Islet precursor cell (in vitro differentiated cells): ENCODE measurements at regions not wholly inside any gene's neighbourhood (a gene's known extent, or its start where the extent isn't known, plus 50 kb on each side); places are given as distances from the start of the nearest gene placed in this dataset.
"Not testable (repeated sequence)": the region's sequence is repeated elsewhere in the genome, so short reads cannot be mapped to it uniquely, and the experiment has no call there.

Experiments
- DNase-seq: peaks from one replicate; pipeline ENCODE4 v3.0.0-alpha.2; 2018

GRCh38 chr6:67165606-67166005 lies 1458.6 kb upstream of the EYS start:
- no peak for DNase-seq

- DNase-seq, result no peak
Measured at GRCh38 chr6:67160820-67161219, 1453.8 kb upstream of the EYS start.

DNA sequence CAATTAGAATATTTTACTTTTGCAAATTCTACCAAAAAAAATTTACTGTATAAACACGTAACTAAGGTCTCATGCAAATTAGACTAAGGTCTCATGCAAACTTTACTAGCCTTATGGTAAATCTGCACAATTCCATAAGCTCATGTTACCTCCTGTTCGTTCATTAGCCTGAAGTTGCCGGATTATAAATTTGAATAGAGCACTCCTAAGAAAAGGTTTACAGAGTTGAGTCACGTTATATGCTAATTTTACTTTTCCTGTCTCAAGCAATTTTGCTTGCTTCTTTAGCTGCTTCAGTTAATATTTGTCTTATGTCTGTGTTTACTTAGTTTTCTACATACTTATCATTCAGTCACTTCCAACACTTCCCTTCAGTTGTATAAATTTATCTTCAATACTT lies 1434.0 kb upstream of the EYS start:
- DNase-seq, result no peak

- DNase-seq, result no peak
Measured at GRCh38 chr6:67133973-67134372, 1426.9 kb upstream of the EYS start.

GRCh38 chr6:67131827-67132226 lies 1424.8 kb upstream of the EYS start:
- no peak for DNase-seq

DNA sequence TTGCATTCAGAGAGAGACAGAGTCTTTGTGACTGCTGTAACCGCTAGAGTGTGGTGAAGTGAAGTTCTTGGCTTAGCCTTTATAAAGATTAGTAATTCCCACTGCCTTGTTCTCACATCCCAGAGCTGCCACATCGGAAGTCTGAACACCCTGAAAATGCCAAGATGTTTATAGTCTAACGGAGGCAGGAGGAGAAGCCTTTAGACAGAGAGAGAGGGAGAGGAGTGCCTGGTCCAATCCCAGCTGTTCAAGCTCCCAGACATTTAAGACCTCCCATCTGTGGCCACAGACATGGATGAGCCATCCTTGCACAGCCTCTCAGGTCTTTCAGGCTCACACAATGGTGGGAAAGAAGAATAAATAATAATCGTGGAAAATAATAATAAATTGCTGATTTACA lies 1422.8 kb upstream of the EYS start:
- no peak for DNase-seq

DNA sequence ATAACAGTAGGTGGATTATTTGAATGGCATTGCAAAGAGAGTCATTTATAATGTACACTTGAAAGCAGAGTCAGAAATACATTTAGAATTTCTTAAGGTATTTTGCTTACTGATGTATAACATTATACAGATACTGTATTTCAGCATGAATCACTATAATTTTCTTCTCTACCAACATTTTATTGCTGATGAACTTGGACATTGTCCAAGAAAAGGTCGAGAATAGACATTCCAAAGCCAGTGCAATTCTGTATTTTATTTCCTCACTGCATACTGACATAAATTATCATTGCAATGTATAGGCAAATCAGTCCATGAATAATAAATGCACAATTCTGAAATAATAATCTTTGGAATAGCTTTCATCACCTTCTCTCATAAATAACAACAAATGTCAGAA lies 1420.0 kb upstream of the EYS start:
- DNase-seq, result no peak

DNA sequence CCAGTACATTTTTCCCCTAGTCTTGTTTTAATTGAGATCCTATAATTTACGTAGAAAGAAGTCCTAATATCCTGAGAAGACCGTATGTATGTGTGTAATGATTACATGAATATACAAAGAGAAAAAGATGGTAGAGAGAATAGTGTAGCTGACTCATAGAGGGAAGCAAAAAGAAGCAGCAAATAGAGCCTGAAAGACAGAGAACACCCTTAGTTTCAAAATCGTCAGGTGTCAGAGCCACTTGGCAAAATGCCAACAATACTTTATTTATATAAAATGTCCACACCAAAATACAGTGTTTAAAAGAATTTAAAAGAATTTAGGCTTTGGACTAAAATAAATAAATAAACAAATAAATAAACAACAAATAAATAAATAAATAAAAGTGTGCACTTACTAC lies 1414.1 kb upstream of the EYS start:
- DNase-seq, result no peak

- DNase-seq, result no peak
Measured at GRCh38 chr6:67112120-67112519, 1405.1 kb upstream of the EYS start.

DNA sequence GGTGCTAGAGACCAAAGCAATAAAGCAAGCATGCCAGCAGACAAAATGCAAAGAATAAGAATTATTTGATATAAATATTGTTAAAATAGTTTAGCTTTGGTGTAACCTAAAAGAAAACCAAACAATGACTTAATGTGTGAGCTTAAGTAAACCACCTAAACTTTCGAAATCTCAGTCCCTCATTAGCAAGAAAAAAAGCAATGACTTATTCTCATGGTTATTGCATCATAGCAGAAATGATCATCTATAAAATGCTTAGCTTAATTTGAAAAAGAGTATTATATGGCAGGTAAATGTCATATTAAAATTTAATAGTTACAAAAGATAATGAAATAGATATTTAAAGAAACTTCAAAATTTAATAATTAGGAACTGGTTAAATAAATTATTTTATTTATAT lies 1395.7 kb upstream of the EYS start:
- DNase-seq, result no peak

- not testable (repeated sequence) for DNase-seq
Measured at GRCh38 chr6:67095618-67096226, 1388.7 kb upstream of the EYS start.

- DNase-seq, result no peak
Measured at GRCh38 chr6:67094431-67094946, 1387.5 kb upstream of the EYS start.

GRCh38 chr6:67073938-67074337 lies 1366.9 kb upstream of the EYS start:
- no peak for DNase-seq

DNA sequence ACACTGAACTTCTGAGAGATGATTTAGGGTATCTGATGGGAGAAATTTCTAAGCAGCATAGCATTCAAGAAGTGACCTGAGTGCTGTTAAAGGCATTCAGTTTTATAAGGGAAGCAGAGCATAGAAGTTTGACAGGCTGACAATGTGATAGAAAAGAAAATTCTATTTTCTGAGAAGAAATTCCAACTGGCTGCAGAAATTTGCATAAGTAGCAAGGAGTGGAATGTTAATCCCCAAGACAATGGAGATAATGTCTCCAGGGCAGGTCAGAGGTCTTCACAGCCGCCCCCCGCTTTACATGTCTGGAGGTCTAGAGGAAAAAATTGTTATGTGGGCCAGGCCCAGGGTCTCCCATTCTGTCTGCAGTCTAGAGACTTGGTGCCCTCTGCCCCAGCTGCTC lies 1361.8 kb upstream of the EYS start:
- DNase-seq, result no peak

GRCh38 chr6:67064323-67064722 lies 1357.3 kb upstream of the EYS start:
- DNase-seq, result no peak

- no peak for DNase-seq
Measured at GRCh38 chr6:67047996-67048395, 1341.0 kb upstream of the EYS start.

- DNase-seq, result no peak
Measured at GRCh38 chr6:67045076-67045475, 1338.0 kb upstream of the EYS start.

DNA sequence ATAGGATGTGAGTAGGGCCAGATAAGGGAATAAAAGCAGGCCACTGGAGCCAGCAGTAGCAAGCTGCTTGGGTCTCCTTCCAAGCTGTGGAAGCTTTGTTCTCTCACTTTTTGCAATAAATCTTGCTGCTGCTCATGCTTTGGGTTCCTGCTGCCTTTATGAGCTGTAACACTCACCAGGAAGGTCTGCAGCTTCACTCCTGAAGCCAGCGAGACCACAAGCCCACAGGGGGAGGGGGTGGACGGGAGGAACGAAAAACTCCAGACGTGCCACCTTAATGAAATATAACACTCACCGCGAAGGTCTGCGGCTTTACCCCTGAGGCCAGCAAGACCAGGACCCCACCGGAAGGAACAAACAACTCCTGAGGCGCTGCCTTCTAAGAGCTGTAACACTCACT lies 1324.4 kb upstream of the EYS start:
- DNase-seq, result no peak

- DNase-seq, result no peak
Measured at GRCh38 chr6:67030861-67031260, 1323.8 kb upstream of the EYS start.

- DNase-seq, result no peak
Measured at GRCh38 chr6:67016921-67017460, 1310.0 kb upstream of the EYS start.

- DNase-seq, result no peak
Measured at GRCh38 chr6:67011441-67011840, 1304.4 kb upstream of the EYS start.

DNA sequence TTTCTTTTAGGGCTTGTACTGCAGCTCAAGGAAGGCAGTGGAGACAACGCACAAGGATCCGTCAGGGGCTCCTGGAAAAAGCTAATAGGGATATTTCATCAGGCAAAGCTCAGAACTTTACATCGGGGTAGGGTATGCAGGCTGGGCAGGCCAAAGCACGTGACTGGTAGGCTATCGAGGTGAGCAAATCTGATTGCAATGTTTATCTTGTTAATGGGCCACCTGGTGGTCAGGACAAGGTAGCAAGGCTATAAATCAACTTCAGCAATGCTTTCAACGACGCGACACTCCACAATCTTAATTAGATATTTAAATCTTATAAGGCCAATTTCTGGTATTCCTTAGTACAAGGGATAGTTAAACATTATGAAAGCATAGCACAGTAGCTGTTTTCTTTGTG lies 1302.8 kb upstream of the EYS start:
- DNase-seq, result no peak

DNA sequence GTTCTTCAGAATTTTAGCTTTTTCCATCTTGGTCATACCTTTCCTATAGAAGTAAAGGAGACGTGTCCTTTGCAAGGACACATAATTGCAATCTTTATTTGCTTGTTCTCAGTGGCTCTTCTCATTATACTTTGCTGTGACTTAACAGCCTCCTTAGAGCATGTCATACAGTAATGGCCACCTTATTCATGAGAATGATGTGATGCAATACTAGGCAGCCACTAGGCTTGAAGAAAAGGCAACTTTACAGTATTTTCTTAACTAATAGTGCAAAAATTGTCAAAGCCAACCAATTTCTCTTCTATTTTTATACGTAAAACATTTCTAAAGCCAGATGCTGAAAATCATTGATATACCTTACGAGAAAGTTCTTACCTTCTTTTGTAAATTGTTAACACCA lies 1296.8 kb upstream of the EYS start:
- DNase-seq, result no peak

- DNase-seq, result no peak
Measured at GRCh38 chr6:67000121-67000520, 1293.1 kb upstream of the EYS start.

GRCh38 chr6:66997579-66997978 lies 1290.6 kb upstream of the EYS start:
- DNase-seq, result not testable (repeated sequence)
